ENCODE measurements at regions not wholly inside any gene's neighbourhood (a gene's known extent, or its start where the extent isn't known, plus 50 kb on each side); places are given as distances from the start of the nearest gene placed in this dataset.

GRCh38 chr18:41265047-41265446, 690.0 kb upstream of the PIK3C3 start:
- Histone ChIP-seq H3K4me3 (ENCODE audit: low read length in 2 of 2) (no peak overlapping the region), H3K9me3 (ENCODE audit: control insufficient read depth in 2 of 2, low read length in 2 of 2) (no peaks in the 10 kb centered on the region), H3K27me3 (ENCODE audit: control insufficient read depth in 1 of 2, insufficient read depth in 2 of 2, low read length in 2 of 2) (no peaks in the 10 kb centered on the region), H3K36me3 (ENCODE audit: control insufficient read depth in 2 of 2, insufficient read depth in 2 of 2, low read length in 2 of 2) (no peaks in the 10 kb centered on the region), H3K27ac (ENCODE audit: low read length) (no peak overlapping the region), H3K9ac (ENCODE audit: low read length in 2 of 2) (no peak overlapping the region), H3K4me1 (ENCODE audit: control insufficient read depth, insufficient read depth, low read length) (no peaks in the 10 kb centered on the region)

GRCh38 chr18:41263956-41264355, 691.1 kb upstream of the PIK3C3 start:
- Histone ChIP-seq H3K9ac (ENCODE audit: low read length in 2 of 2) (no peak overlapping the region), H3K27me3 (ENCODE audit: control insufficient read depth in 1 of 2, insufficient read depth in 2 of 2, low read length in 2 of 2) (no peaks in the 10 kb centered on the region), H3K4me3 (ENCODE audit: low read length in 2 of 2) (no peak overlapping the region), H3K27ac (ENCODE audit: low read length) (no peak overlapping the region), H3K4me1 (ENCODE audit: control insufficient read depth, insufficient read depth, low read length) (no peaks in the 10 kb centered on the region), H3K36me3 (ENCODE audit: control insufficient read depth in 2 of 2, insufficient read depth in 2 of 2, low read length in 2 of 2) (no peaks in the 10 kb centered on the region), H3K9me3 (ENCODE audit: control insufficient read depth in 2 of 2, low read length in 2 of 2) (no peaks in the 10 kb centered on the region)

GRCh38 chr18:41262688-41263087, 692.3 kb upstream of the PIK3C3 start:
- H3K9me3 ChIP-seq (ENCODE audit: control insufficient read depth in 2 of 2, low read length in 2 of 2): no peaks in the 10 kb centered on the region
- H3K4me3 ChIP-seq (ENCODE audit: low read length in 2 of 2): no peak overlapping the region
- no peak overlapping the region for H3K9ac ChIP-seq (ENCODE audit: low read length in 2 of 2)
- H3K27ac ChIP-seq (ENCODE audit: low read length): no peak overlapping the region
- H3K27me3 ChIP-seq (ENCODE audit: control insufficient read depth in 1 of 2, insufficient read depth in 2 of 2, low read length in 2 of 2): no peaks in the 10 kb centered on the region
- no peaks in the 10 kb centered on the region for H3K36me3 ChIP-seq (ENCODE audit: control insufficient read depth in 2 of 2, insufficient read depth in 2 of 2, low read length in 2 of 2)
- H3K4me1 ChIP-seq (ENCODE audit: control insufficient read depth, insufficient read depth, low read length): no peaks in the 10 kb centered on the region

GRCh38 chr18:41244591-41245037, 710.4 kb upstream of the PIK3C3 start:
- Histone ChIP-seq H3K4me1 (ENCODE audit: control insufficient read depth, insufficient read depth, low read length) (no peaks in the 10 kb centered on the region), H3K9me3 (ENCODE audit: control insufficient read depth in 2 of 2, low read length in 2 of 2) (no peaks in the 10 kb centered on the region), H3K9ac (ENCODE audit: low read length in 2 of 2) (no peak overlapping the region), H3K27ac (ENCODE audit: low read length) (no peak overlapping the region), H3K4me3 (ENCODE audit: low read length in 2 of 2) (no peak overlapping the region), H3K36me3 (ENCODE audit: control insufficient read depth in 2 of 2, insufficient read depth in 2 of 2, low read length in 2 of 2) (no peaks in the 10 kb centered on the region), H3K27me3 (ENCODE audit: control insufficient read depth in 1 of 2, insufficient read depth in 2 of 2, low read length in 2 of 2) (no peaks in the 10 kb centered on the region)

- no peaks in the 10 kb centered on the region for H3K36me3 ChIP-seq (ENCODE audit: control insufficient read depth in 2 of 2, insufficient read depth in 2 of 2, low read length in 2 of 2)
- H3K27me3 ChIP-seq (ENCODE audit: control insufficient read depth in 1 of 2, insufficient read depth in 2 of 2, low read length in 2 of 2): no peaks in the 10 kb centered on the region
- H3K9me3 ChIP-seq (ENCODE audit: control insufficient read depth in 2 of 2, low read length in 2 of 2): no peaks in the 10 kb centered on the region
- no peak overlapping the region for H3K9ac ChIP-seq (ENCODE audit: low read length in 2 of 2)
- H3K4me3 ChIP-seq (ENCODE audit: low read length in 2 of 2): no peak overlapping the region
- no peak overlapping the region for H3K27ac ChIP-seq (ENCODE audit: low read length)
- no peaks in the 10 kb centered on the region for H3K4me1 ChIP-seq (ENCODE audit: control insufficient read depth, insufficient read depth, low read length)
Observed at GRCh38 chr18:41237317-41237716, 717.7 kb upstream of the PIK3C3 start.

GRCh38 chr18:41231681-41232080, 723.4 kb upstream of the PIK3C3 start:
- no peaks in the 10 kb centered on the region for H3K36me3 ChIP-seq (ENCODE audit: control insufficient read depth in 2 of 2, insufficient read depth in 2 of 2, low read length in 2 of 2)
- no peaks in the 10 kb centered on the region for H3K27me3 ChIP-seq (ENCODE audit: control insufficient read depth in 1 of 2, insufficient read depth in 2 of 2, low read length in 2 of 2)
- H3K9me3 ChIP-seq (ENCODE audit: control insufficient read depth in 2 of 2, low read length in 2 of 2): no peaks in the 10 kb centered on the region
- H3K4me1 ChIP-seq (ENCODE audit: control insufficient read depth, insufficient read depth, low read length): no peaks in the 10 kb centered on the region
- no peak overlapping the region for H3K9ac ChIP-seq (ENCODE audit: low read length in 2 of 2)
- no peak overlapping the region for H3K4me3 ChIP-seq (ENCODE audit: low read length in 2 of 2)
- H3K27ac ChIP-seq (ENCODE audit: low read length): no peak overlapping the region

- no peak overlapping the region for H3K4me3 ChIP-seq (ENCODE audit: low read length in 2 of 2)
- no peak overlapping the region for H3K9ac ChIP-seq (ENCODE audit: low read length in 2 of 2)
- H3K27me3 ChIP-seq (ENCODE audit: control insufficient read depth in 1 of 2, insufficient read depth in 2 of 2, low read length in 2 of 2): no peaks in the 10 kb centered on the region
- H3K27ac ChIP-seq (ENCODE audit: low read length): no peak overlapping the region
- no peaks in the 10 kb centered on the region for H3K36me3 ChIP-seq (ENCODE audit: control insufficient read depth in 2 of 2, insufficient read depth in 2 of 2, low read length in 2 of 2)
- H3K9me3 ChIP-seq (ENCODE audit: control insufficient read depth in 2 of 2, low read length in 2 of 2): no peaks in the 10 kb centered on the region
- H3K4me1 ChIP-seq (ENCODE audit: control insufficient read depth, insufficient read depth, low read length): no peaks in the 10 kb centered on the region
Observed at GRCh38 chr18:41227993-41228392, 727.0 kb upstream of the PIK3C3 start.

GRCh38 chr18:41226911-41227310, 728.1 kb upstream of the PIK3C3 start:
- Histone ChIP-seq H3K9me3 (ENCODE audit: control insufficient read depth in 2 of 2, low read length in 2 of 2) (no peaks in the 10 kb centered on the region), H3K27me3 (ENCODE audit: control insufficient read depth in 1 of 2, insufficient read depth in 2 of 2, low read length in 2 of 2) (no peaks in the 10 kb centered on the region), H3K4me3 (ENCODE audit: low read length in 2 of 2) (no peak overlapping the region), H3K36me3 (ENCODE audit: control insufficient read depth in 2 of 2, insufficient read depth in 2 of 2, low read length in 2 of 2) (no peaks in the 10 kb centered on the region), H3K9ac (ENCODE audit: low read length in 2 of 2) (no peak overlapping the region), H3K4me1 (ENCODE audit: control insufficient read depth, insufficient read depth, low read length) (no peaks in the 10 kb centered on the region), H3K27ac (ENCODE audit: low read length) (no peak overlapping the region)

GRCh38 chr18:41226186-41226585, 728.8 kb upstream of the PIK3C3 start:
- Histone ChIP-seq H3K36me3 (ENCODE audit: control insufficient read depth in 2 of 2, insufficient read depth in 2 of 2, low read length in 2 of 2) (no peaks in the 10 kb centered on the region), H3K4me1 (ENCODE audit: control insufficient read depth, insufficient read depth, low read length) (no peaks in the 10 kb centered on the region), H3K9me3 (ENCODE audit: control insufficient read depth in 2 of 2, low read length in 2 of 2) (no peaks in the 10 kb centered on the region), H3K9ac (ENCODE audit: low read length in 2 of 2) (no peak overlapping the region), H3K27ac (ENCODE audit: low read length) (no peak overlapping the region), H3K27me3 (ENCODE audit: control insufficient read depth in 1 of 2, insufficient read depth in 2 of 2, low read length in 2 of 2) (no peaks in the 10 kb centered on the region), H3K4me3 (ENCODE audit: low read length in 2 of 2) (no peak overlapping the region)

GRCh38 chr18:41216341-41217003, 738.6 kb upstream of the PIK3C3 start:
- Histone ChIP-seq H3K4me1 (ENCODE audit: control insufficient read depth, insufficient read depth, low read length) (no peaks in the 10 kb centered on the region), H3K9me3 (ENCODE audit: control insufficient read depth in 2 of 2, low read length in 2 of 2) (no peaks in the 10 kb centered on the region), H3K4me3 (ENCODE audit: low read length in 2 of 2) (no peak overlapping the region), H3K27me3 (ENCODE audit: control insufficient read depth in 1 of 2, insufficient read depth in 2 of 2, low read length in 2 of 2) (no peaks in the 10 kb centered on the region), H3K27ac (ENCODE audit: low read length) (no peak overlapping the region), H3K9ac (ENCODE audit: low read length in 2 of 2) (no peak overlapping the region), H3K36me3 (ENCODE audit: control insufficient read depth in 2 of 2, insufficient read depth in 2 of 2, low read length in 2 of 2) (no peaks in the 10 kb centered on the region)

- no peaks in the 10 kb centered on the region for H3K36me3 ChIP-seq (ENCODE audit: control insufficient read depth in 2 of 2, insufficient read depth in 2 of 2, low read length in 2 of 2)
- no peaks in the 10 kb centered on the region for H3K9me3 ChIP-seq (ENCODE audit: control insufficient read depth in 2 of 2, low read length in 2 of 2)
- no peaks in the 10 kb centered on the region for H3K4me1 ChIP-seq (ENCODE audit: control insufficient read depth, insufficient read depth, low read length)
- H3K4me3 ChIP-seq (ENCODE audit: low read length in 2 of 2): no peak overlapping the region
- H3K27me3 ChIP-seq (ENCODE audit: control insufficient read depth in 1 of 2, insufficient read depth in 2 of 2, low read length in 2 of 2): no peaks in the 10 kb centered on the region
- H3K9ac ChIP-seq (ENCODE audit: low read length in 2 of 2): no peak overlapping the region
- no peak overlapping the region for H3K27ac ChIP-seq (ENCODE audit: low read length)
Observed at GRCh38 chr18:41207706-41208105, 747.3 kb upstream of the PIK3C3 start.

Measured in stomach smooth muscle (tissue), 2 donors.